Nephron progenitor cell (in vitro differentiated cells): ENCODE measurements at regions not wholly inside any gene's neighbourhood (a gene's known extent, or its start where the extent isn't known, plus 50 kb on each side); places are given as distances from the start of the nearest gene placed in this dataset.

Experiments used
- DNase-seq: peaks from one replicate; pipeline ENCODE4 v3.0.0; 2021
- H3K27ac Mint-ChIP-seq: 2 replicates; pipeline ENCODE4 v1.8.0; 2021; ENCODE audit warnings: mild to moderate bottlenecking, moderate library complexity, mixed read lengths
- H3K27me3 Mint-ChIP-seq: 2 replicates; pipeline ENCODE4 v1.8.0; 2021; ENCODE audit warnings: mild to moderate bottlenecking, low read depth, mixed read lengths; ENCODE audit not compliant: poor library complexity
- H3K36me3 Mint-ChIP-seq: 2 replicates; pipeline ENCODE4 v1.8.0; 2021; ENCODE audit warnings: low read depth, mixed read lengths
- H3K4me1 Mint-ChIP-seq: 2 replicates; pipeline ENCODE4 v1.8.0; 2021; ENCODE audit warnings: mixed read lengths
- H3K4me3 Mint-ChIP-seq: 2 replicates; pipeline ENCODE4 v1.8.0; 2021; ENCODE audit warnings: mild to moderate bottlenecking, moderate library complexity, mixed read lengths
- H3K9me3 Mint-ChIP-seq: 2 replicates; pipeline ENCODE4 v1.8.0; 2021; ENCODE audit warnings: mild to moderate bottlenecking, moderate library complexity, mixed read lengths
- CTCF ChIP-seq: fragments of 200-600 bp; sonication (generic); IDR thresholded peaks from 2 replicates; pipeline ENCODE4 v1.5.0; 2021; ENCODE audit warnings: antibody characterized with exemption

GRCh38 chr2:100753881-100754280 is 66.1 kb upstream of the NPAS2 start:
- H3K27ac Mint-ChIP-seq: no peak overlapping the region
- TF ChIP-seq CTCF: no peak
- DNase-seq: no peak
- H3K36me3 Mint-ChIP-seq: no peaks in the 10 kb centered on the region
- H3K27me3 Mint-ChIP-seq: peaks cover 29% of the 10 kb centered on the region
- H3K9me3 Mint-ChIP-seq: no peaks in the 10 kb centered on the region
- H3K4me3 Mint-ChIP-seq: no peak overlapping the region
- H3K4me1 Mint-ChIP-seq: no peaks in the 10 kb centered on the region

DNA sequence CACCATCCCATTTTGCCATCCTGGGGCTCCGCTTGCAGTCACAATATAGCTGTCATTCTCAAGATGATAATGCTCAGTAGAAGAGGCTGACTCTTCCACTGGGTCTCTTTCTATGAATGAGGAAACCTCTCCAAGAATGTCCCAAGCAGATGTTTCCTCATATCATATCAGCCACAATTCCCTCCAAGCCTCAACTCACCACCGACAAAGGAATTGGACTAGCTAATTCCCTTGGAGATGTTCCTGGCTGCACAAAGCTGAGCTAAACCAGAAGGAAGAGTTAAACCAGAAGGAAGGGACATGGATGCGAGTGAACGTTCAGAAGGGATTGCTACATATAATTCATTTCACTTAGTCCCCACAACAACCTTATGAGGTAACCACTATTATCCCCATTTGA is 65.0 kb upstream of the NPAS2 start:
- H3K27ac Mint-ChIP-seq: no peak overlapping the region
- H3K36me3 Mint-ChIP-seq: no peaks in the 10 kb centered on the region
- peaks cover 29% of the 10 kb centered on the region for H3K27me3 Mint-ChIP-seq
- H3K4me1 Mint-ChIP-seq: no peaks in the 10 kb centered on the region
- TF ChIP-seq CTCF: no peak
- H3K4me3 Mint-ChIP-seq: no peak overlapping the region
- no peak for DNase-seq
- H3K9me3 Mint-ChIP-seq: no peaks in the 10 kb centered on the region

DNA sequence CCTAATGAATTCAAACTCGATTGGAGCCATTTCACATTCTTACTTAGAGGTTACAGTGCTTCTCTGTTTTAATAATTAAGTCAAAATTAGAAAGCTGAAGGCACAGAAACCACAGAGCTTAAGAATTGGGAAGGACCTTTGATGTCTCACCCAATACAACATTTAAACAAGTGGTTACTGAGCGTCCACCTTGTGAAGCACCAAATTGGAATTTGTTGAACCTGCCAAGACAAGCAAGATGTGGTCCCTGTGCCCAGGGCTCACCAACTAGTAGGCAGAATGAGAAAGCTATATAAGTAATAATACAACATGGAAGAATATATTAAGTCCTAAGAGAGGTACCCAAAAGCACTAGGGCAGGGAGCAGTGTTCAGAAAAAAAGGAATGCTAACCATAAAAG is 64.5 kb upstream of the NPAS2 start:
- H3K27ac Mint-ChIP-seq: no peak overlapping the region

GRCh38 chr2:100756704-100757103 is 63.2 kb upstream of the NPAS2 start:
- H3K27me3 Mint-ChIP-seq: peaks cover 36% of the 10 kb centered on the region
- no peak overlapping the region for H3K27ac Mint-ChIP-seq
- no peak for TF ChIP-seq CTCF
- no peak overlapping the region for H3K4me3 Mint-ChIP-seq
- no peak for DNase-seq
- no peaks in the 10 kb centered on the region for H3K4me1 Mint-ChIP-seq
- no peaks in the 10 kb centered on the region for H3K9me3 Mint-ChIP-seq
- no peaks in the 10 kb centered on the region for H3K36me3 Mint-ChIP-seq

More for the DNA sequence above, 64.5 kb upstream of the NPAS2 start:
- no peaks in the 10 kb centered on the region for H3K36me3 Mint-ChIP-seq
- no peak overlapping the region for H3K4me3 Mint-ChIP-seq
- no peak for TF ChIP-seq CTCF
- no peaks in the 10 kb centered on the region for H3K4me1 Mint-ChIP-seq
- H3K27me3 Mint-ChIP-seq: peaks cover 29% of the 10 kb centered on the region
- no peak for DNase-seq
- H3K9me3 Mint-ChIP-seq: no peaks in the 10 kb centered on the region

DNA sequence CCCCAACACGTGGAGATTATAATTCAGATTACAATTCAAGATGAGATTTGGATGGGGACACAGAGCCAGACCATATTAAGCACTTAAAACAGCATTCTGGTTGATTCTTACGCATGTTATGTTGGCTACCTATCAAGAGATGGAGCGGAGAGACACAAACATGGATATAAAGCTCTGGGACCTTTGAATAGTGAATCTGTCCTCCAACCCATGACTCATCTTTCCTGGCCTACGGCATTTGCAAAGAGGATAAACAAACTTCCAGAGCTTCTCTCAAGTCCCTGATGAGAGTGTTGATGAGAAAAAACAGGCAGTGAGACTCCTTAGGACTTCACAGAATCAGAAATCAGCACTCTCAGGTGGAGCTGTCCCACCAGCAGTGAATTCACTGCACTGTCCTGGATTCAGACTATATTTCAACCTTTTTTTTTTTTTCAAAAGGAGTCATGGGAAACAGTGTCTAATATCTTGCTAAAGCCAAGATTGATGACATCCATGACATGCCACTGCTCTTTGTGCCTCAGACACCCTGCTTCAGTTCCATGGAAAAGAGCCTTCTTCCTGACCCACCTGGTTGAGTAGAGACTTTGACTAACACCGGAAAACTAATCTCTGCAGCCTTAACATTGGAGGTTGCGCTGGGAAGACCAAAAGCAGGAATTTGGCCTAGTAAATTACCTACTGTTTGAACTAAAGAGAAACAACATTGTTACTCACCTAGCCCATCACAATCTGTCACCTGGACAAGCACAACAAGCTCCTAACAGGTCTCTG is 62.1 kb upstream of the NPAS2 start:
- no peak for TF ChIP-seq CTCF
- Mint-ChIP-seq H3K9me3 (no peaks in the 10 kb centered on the region), H3K27ac (no peak overlapping the region), H3K4me1 (no peaks in the 10 kb centered on the region), H3K4me3 (no peak overlapping the region), H3K36me3 (no peaks in the 10 kb centered on the region), H3K27me3 (peaks cover 32% of the 10 kb centered on the region)
- DNase-seq: no peak

DNA sequence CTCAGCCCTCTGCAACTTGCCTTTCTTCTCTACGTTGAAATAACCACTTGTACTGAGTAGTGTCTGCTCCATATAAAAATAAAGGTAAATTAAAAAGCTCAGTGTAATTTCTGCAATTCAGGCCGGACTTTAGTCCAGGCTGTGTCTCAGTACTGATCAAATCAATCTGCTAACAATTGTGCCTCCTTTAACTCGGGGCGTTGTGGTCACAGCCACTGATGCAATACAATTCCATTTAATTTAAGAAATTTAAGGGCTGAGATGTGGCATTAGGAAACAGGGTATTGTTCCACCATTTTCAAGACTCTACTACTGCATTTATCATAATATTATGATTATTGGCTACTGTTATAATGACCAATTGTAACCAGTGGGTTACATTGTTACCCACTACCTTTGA is 60.0 kb upstream of the NPAS2 start:
- Mint-ChIP-seq H3K9me3 (no peaks in the 10 kb centered on the region), H3K27me3 (peaks cover 26% of the 10 kb centered on the region), H3K4me1 (no peaks in the 10 kb centered on the region), H3K27ac (no peak overlapping the region), H3K4me3 (no peak overlapping the region), H3K36me3 (no peaks in the 10 kb centered on the region)
- no peak for DNase-seq
- no peak for TF ChIP-seq CTCF
